ENCODE measurements at regions not wholly inside any gene's neighbourhood (a gene's known extent, or its start where the extent isn't known, plus 50 kb on each side); places are given as distances from the start of the nearest gene placed in this dataset.

- H3K4me1 ChIP-seq (ENCODE audit: control extremely low read depth in 1 of 4, control insufficient read depth in 4 of 4, insufficient read depth in 4 of 4, low read length in 3 of 4) = no peaks in the 10 kb centered on the region
- ChIA-PET POLR2A (no interaction called here), CTCF (no interaction called here)
- H3K27ac ChIP-seq (ENCODE audit: insufficient read depth in 1 of 2, low read depth in 1 of 2, low read length in 2 of 2, poor library complexity in 1 of 2, severe bottlenecking in 2 of 2) = no peak overlapping the region
- DNase-seq = no peak
- peaks cover 0 to 21% (median 8%) of the 10 kb centered on the region in 5 experiments for H3K9me3 ChIP-seq (ENCODE audit: control extremely low read depth in 1 of 5, control insufficient read depth in 4 of 5, insufficient read depth in 2 of 5, low read depth in 1 of 5, low read length in 4 of 5)
- H3K27me3 ChIP-seq (replicated peaks in 2 of 5; ENCODE audit: control insufficient read depth in 4 of 5, insufficient read depth in 5 of 5, low read length in 4 of 5) = no peaks in the 10 kb centered on the region
- WGBS (ENCODE audit: insufficient coverage) = 48% methylated on average over 3 of the region's 4 CpGs
- H3K36me3 ChIP-seq (ENCODE audit: control insufficient read depth in 4 of 4, insufficient read depth in 4 of 4, low read length in 3 of 4) = peaks cover 0 to 12% (median 0%) of the 10 kb centered on the region in 4 experiments
- H3K4me3 ChIP-seq (ENCODE audit: control insufficient read depth in 1 of 7, extremely low read depth in 1 of 7, insufficient read depth in 4 of 7, low read depth in 2 of 7, low read length in 6 of 7) = no peak overlapping the region
Observed at GRCh38 chr4:4592414-4592813, 50.6 kb upstream of the STX18 start.
